ENCODE measurements at regions not wholly inside any gene's neighbourhood (a gene's known extent, or its start where the extent isn't known, plus 50 kb on each side); places are given as distances from the start of the nearest gene placed in this dataset.

DNA sequence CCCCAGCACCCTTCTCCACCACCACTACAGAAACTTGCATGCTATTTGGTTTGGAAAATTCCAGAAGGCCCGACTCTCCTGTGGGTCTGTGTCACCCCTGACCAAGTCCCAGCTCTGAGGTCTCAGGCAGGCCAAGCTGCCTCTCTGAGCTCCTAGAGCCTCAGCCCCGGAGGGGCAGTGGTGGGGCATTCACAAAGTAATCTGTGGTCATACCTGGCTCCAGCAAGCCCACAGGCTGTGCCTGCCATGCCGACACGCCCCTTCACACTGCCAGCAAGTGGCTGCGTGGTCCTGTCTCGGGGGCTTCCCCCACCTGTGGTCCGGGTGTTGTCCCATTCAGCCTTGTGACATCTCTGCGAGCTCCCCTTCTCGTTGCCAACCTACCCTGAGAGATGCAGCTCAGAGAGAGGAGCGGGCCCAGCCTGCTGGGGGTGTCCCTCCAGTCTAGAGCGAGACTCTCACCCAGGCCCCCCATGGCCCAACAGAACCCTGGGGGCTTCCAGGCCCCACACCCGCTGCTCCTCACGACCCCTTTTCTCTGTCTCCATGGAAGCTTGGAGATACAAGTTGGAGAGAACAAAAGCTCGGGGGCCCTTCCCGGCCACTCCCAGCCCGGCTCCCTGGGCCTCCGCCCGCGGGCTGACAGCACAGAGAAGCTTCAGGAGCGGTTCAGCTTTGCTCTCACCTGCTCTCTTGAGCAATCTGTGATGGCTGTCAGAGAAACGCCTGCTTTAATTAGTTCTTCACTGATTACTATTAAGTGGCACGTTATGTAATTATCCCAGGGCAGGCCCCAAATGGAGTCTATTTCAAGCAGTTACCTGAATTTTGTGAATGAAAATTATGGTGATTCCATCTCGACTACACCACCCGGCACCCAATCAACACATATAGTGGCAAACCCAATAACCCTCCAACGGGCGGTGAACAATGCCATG is 147.7 kb upstream of the PHACTR3 start:
- TF ChIP-seq CTCF (IDR thresholded peaks at IDR 0.05; ENCODE audit: low read depth, low read length), result no peak
- Histone ChIP-seq H3K36me3 (no peaks in the 10 kb centered on the region), H3K27ac (no peak overlapping the region), H3K27me3 (ENCODE audit: insufficient read depth, low read depth, severe bottlenecking) (no peaks in the 10 kb centered on the region), H3K4me3 (ENCODE audit: low read depth, low read length) (no peak overlapping the region), H3K9me3 (ENCODE audit: severe bottlenecking) (no peaks in the 10 kb centered on the region)
- no peak for DNase-seq

DNA sequence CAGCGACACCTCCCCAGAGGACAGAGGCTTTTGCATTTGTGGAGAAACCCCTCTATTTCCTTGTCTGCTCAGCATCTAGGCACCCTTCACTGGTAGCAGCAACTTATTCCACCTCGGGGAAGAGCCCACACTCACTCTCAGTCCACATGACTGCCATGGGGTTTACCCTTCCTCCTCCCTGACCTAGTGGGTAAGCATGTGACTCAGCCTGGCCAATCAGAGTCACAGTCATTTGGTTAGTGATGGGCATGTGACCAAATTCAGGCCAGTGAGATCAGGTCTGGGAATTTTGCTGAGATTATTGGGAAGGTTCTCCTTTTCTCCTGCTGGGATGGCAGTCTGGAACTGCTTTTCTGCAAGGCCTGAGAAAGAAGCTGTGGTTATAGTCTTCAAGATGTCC is 145.7 kb upstream of the PHACTR3 start:
- no peak for DNase-seq
- no peak overlapping the region for H3K27ac ChIP-seq
- no peaks in the 10 kb centered on the region for H3K36me3 ChIP-seq
- H3K27me3 ChIP-seq (ENCODE audit: insufficient read depth, low read depth, severe bottlenecking), result no peaks in the 10 kb centered on the region
- H3K9me3 ChIP-seq (ENCODE audit: severe bottlenecking), result no peaks in the 10 kb centered on the region
- H3K4me3 ChIP-seq (ENCODE audit: low read depth, low read length), result no peak overlapping the region
- TF ChIP-seq CTCF (IDR thresholded peaks at IDR 0.05; ENCODE audit: low read depth, low read length), result no peak

DNA sequence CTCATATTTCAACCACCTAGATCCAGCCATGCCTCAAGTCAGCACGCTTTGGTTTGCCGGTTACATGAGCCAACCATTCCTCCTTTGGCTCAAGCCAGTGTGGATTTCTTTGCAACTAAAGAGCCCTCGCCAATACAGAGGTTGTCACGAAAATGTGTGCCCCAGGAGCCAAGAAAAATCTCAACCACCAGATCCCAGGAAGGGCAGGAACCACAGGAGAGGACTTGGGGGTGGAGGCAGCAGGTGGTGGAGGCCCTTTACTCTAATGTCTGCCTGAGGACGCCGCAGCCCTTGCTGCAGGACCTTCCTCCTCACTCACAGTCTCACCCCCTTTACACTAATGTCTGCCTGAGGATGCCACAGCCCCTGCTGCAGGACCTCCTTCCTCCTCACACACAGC is 144.8 kb upstream of the PHACTR3 start:
- no peaks in the 10 kb centered on the region for H3K36me3 ChIP-seq
- no peak overlapping the region for H3K4me3 ChIP-seq (ENCODE audit: low read depth, low read length)
- TF ChIP-seq CTCF (IDR thresholded peaks at IDR 0.05; ENCODE audit: low read depth, low read length), result no peak
- H3K27ac ChIP-seq, result no peak overlapping the region
- no peaks in the 10 kb centered on the region for H3K27me3 ChIP-seq (ENCODE audit: insufficient read depth, low read depth, severe bottlenecking)
- no peak for DNase-seq
- H3K9me3 ChIP-seq (ENCODE audit: severe bottlenecking), result no peaks in the 10 kb centered on the region

GRCh38 chr20:59460352-59460751 is 144.0 kb upstream of the PHACTR3 start:
- no peak overlapping the region for H3K4me3 ChIP-seq (ENCODE audit: low read depth, low read length)
- no peaks in the 10 kb centered on the region for H3K9me3 ChIP-seq (ENCODE audit: severe bottlenecking)
- no peaks in the 10 kb centered on the region for H3K27me3 ChIP-seq (ENCODE audit: insufficient read depth, low read depth, severe bottlenecking)
- no peak for TF ChIP-seq CTCF (IDR thresholded peaks at IDR 0.05; ENCODE audit: low read depth, low read length)
- no peak for DNase-seq
- no peak overlapping the region for H3K27ac ChIP-seq
- H3K36me3 ChIP-seq, result no peaks in the 10 kb centered on the region

- Histone ChIP-seq H3K9me3 (ENCODE audit: severe bottlenecking) (no peaks in the 10 kb centered on the region), H3K4me3 (ENCODE audit: low read depth, low read length) (no peak overlapping the region), H3K36me3 (no peaks in the 10 kb centered on the region), H3K27ac (no peak overlapping the region), H3K27me3 (ENCODE audit: insufficient read depth, low read depth, severe bottlenecking) (no peaks in the 10 kb centered on the region)
- TF ChIP-seq CTCF (IDR thresholded peaks at IDR 0.05; ENCODE audit: low read depth, low read length), result no peak
- DNase-seq, result no peak
Measured at GRCh38 chr20:59461526-59461925, 142.8 kb upstream of the PHACTR3 start.
